ENCODE measurements at regions not wholly inside any gene's neighbourhood (a gene's known extent, or its start where the extent isn't known, plus 50 kb on each side); places are given as distances from the start of the nearest gene placed in this dataset.

DNA sequence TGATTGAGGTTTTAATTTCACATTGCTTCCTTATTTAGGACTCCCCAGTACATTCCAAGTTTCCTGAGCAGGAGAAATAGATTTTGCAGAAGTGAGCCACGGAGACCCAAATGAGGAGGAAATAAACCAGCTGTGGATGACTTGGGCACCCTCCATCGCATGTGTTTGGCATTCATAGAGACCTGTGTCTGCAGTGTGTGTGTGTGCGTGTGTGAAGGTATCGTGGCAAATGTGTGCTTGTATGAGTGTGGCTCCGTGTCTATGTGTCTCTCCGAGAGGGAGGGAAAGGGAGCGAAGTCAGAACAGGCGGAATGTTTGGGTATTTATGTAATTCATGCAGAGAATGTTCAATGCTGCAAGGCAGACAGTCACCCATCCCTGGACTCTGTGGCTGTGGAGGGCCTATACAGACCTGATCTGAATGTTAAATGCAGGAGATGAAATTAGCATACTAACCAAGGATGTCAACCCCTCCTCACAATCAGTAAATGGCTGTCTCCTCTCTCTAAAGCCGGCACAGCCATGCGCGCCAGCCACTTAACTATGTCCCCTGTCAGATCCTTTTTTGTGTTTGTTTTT, 186.0 kb upstream of the ZFHX3 start:
- TF ChIP-seq, protein P1, sequence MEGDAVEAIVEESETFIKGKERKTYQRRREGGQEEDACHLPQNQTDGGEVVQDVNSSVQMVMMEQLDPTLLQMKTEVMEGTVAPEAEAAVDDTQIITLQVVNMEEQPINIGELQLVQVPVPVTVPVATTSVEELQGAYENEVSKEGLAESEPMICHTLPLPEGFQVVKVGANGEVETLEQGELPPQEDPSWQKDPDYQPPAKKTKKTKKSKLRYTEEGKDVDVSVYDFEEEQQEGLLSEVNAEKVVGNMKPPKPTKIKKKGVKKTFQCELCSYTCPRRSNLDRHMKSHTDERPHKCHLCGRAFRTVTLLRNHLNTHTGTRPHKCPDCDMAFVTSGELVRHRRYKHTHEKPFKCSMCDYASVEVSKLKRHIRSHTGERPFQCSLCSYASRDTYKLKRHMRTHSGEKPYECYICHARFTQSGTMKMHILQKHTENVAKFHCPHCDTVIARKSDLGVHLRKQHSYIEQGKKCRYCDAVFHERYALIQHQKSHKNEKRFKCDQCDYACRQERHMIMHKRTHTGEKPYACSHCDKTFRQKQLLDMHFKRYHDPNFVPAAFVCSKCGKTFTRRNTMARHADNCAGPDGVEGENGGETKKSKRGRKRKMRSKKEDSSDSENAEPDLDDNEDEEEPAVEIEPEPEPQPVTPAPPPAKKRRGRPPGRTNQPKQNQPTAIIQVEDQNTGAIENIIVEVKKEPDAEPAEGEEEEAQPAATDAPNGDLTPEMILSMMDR (IDR thresholded peaks at IDR 0.05) = no peak
- TF ChIP-seq POLR2A (IDR thresholded peaks at IDR 0.05; ENCODE audit: low read depth) = no peak
